GM11168 (cell line): ENCODE measurements at regions not wholly inside any gene's neighbourhood (a gene's known extent, or its start where the extent isn't known, plus 50 kb on each side); places are given as distances from the start of the nearest gene placed in this dataset.

ENCODE experiments used
- in situ Hi-C: fragments of 300-500 bp; cut with MboI; formaldehyde crosslinking; loops from one replicate; pipeline ENCODE4 v1.12.0; 2022; ENCODE audit warnings: low sequenced_read_pairs; ENCODE audit not compliant: unreplicated experiment

DNA sequence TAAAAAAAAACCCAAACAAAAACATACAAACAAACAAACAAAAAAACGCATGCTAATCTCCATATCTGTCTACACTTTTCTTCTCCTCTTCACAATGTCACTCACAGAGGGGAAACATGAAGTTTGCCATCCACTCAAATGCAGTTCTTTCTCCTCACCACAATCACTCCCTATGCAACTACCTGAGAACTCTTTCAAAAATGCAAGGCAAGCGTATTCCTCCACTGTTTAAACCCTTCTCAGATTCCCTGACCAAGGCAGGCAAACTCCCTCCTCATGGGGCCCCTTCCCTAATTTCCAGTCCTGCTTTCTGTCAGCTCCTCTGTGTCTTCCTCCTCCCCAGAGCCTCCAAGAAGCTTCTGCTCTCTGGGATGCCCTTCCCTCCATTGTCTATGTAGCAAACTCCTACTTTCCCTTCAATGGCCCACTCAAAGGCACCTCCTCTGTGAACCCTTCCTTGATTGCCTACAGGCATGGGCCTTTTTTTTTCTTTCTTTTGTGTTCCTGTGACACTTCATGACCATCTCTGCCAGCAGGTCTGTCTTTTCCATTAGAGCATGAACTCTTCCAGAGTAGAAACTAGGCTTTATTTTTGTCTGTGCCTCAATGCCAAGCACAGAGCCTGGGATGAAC lies 143.8 kb upstream of the SLC1A4 start:
- in situ Hi-C loops, result no loop called here

DNA sequence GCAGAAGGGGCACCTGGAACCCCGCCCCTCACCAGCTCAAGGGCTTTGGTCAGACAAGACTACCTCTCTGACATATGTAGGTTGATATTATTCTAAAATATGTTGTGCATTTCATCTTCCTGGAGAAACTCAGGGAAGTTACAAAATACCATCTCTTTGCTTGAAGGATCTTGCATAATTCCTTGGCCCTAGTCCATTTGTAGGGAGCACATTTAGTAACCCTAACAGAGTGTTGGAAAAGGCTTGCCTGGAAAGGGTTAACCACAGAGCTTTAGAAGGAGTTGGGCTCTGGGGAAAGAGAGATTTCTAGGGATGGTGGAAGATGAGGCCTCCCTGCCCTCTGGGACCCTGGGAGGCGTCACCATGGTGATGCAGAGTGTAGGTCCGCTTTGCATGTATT lies 143.0 kb upstream of the SLC1A4 start:
- in situ Hi-C loops, result no loop called here

DNA sequence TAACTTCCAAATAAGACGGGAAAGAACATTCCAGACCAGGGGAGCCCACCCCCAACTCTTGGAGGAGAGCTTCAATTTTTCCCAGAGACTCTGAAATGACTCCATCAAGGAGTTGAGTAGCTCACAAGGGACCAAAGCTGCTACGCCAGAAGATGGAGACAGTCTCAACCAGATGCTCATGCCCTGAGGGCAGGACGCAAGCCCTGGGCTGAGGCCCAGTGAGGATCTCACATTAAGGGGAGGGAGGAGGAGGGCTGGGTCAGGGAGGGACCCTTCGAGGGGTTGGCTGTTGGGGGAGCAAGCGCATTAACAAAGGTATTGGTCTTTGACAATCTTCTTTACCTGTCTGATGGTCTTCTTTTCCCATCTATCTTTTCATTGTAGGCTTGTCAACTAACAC lies 141.3 kb upstream of the SLC1A4 start:
- in situ Hi-C loops, result no loop called here

DNA sequence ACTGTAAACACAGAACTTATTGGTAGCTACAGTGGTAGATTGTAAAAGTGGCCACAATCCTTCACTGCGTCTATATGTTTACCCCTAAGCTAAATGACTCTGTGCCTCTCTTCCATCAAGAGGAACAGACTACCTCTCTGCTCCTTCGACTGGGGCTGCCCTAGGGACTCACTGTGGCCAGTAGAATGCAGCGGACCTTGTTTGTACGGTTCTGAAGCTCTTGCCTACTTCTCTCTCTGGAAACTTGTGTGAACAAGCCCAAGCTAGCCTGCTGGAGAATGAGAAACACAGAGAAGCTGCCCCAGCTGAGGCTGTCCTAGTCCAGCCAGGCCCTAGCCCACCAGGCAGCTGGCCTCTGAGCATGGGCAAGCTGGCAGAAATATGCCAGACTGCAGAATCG lies 140.8 kb upstream of the SLC1A4 start:
- in situ Hi-C loops, result no loop called here

DNA sequence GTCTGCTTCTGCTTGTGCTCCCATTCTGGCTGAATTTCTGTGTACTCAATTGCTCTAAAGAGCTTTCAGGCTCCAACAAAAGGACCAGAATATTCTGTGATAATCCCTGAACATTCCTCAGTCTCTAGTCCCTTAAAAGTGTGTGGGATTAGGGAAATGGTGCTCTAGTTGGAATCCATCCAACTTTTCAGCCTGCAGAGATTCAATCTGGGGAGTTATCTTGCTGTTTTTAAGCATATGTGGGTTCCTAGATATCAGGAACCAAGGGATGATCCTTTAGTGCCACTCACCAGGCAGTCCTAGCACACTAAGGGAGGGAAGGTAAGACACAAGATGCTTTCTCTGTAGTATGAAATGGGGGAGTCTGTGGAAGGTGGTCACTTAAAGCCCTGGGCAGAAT lies 140.3 kb upstream of the SLC1A4 start:
- in situ Hi-C loops, result no loop called here

DNA sequence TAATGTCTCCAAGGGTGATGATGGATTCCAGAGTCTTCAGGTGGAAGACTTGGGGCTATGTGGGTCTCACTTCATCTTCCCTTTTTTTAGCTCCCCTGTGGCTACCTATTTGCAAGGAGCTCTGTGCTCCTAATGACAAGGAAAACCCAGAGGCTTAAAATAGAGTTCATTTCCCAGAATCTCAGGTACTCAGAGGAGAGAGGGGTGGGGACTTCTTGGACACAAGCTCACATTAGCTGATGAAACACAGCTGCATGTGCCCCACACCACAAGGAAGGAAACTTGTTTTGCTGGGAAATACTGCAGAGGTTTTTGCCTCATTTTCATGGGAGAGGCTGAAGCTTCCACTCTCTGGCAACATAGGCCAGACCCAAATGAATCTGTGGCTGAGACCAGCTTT lies 138.6 kb upstream of the SLC1A4 start:
- in situ Hi-C loops, result no loop called here

DNA sequence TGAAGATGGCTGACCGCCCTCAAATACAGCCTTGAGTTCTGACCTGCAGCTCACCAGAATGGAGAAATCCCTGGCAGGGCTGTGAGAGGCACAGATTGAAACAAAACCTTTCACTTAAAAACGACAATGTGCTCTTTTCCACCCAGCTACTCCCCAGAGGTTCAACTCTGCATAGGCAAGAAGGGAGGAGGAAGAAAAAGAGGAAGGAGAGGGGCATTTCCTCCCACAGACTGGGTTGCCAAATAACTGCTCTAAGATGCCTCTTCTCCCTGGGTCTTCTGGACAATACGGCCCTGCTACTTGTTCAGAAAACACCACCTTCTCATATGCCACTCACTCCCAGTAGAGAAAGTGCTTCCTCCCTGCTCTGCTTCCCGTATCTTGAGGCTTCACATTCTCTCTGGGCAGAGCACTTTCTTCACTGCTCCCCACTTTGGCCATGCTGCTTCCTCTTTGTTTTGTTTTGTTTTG lies 136.4 kb upstream of the SLC1A4 start:
- in situ Hi-C loops, result no loop called here

DNA sequence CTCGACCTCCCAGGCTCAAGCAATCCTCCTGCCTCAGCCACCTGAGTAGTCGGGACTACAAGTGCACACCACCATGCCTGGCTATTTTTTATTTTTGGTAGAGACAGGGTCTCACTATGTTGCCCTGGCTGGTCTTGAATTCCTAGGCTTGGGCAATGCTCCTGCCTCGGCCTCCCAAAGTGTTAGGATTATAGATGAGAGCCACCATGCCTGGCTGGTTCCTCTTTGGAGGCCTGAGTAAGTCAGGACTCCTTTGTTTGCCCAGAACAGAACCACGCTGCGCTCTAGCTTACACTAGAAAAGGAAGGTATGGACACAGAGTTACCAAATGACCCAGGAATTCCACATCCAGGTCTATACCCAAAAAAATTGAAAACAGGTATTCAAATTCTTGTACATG lies 135.9 kb upstream of the SLC1A4 start:
- in situ Hi-C loops, result no loop called here

DNA sequence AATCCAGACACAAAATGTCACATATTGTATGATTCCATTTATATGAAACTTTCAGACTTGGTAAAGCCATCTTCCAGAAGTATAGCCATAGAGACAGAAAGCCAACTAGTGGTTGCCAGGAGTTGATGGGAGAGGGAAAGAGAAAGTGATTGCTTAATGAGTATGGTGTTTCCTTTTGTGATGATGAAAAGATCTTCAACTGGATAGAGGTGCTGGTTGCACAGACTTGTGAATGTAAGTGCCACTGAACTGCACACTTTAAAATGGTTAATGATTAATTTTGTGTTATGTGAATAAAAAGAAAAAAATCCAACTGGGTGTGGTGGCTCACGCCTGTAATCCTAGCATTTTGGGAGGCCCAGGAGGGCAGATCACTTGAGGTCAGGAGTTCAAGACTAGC lies 135.3 kb upstream of the SLC1A4 start:
- in situ Hi-C loops, result no loop called here

DNA sequence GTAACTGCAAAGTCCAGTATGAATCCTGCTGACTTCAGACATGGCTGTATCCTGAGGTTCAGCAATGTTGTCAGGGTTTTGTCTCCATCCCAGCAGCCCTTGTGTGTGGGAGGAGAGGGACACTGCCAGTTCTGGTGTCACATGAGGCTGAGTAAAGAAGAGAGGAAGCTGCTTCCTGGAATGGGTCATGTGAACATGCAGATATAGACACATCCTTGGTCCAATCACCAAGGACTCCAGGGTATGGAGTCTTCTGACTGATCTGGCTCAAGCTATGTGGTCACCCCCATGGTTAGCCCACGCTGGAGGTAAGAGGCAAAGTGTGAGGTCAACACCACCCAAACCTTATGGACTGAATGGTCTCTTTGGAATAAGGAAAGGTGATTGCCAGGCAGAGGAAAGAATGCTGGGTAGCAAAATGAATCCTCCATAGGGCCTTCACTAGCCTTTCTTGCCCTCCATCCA lies 134.4 kb upstream of the SLC1A4 start:
- in situ Hi-C loops, result no loop called here

DNA sequence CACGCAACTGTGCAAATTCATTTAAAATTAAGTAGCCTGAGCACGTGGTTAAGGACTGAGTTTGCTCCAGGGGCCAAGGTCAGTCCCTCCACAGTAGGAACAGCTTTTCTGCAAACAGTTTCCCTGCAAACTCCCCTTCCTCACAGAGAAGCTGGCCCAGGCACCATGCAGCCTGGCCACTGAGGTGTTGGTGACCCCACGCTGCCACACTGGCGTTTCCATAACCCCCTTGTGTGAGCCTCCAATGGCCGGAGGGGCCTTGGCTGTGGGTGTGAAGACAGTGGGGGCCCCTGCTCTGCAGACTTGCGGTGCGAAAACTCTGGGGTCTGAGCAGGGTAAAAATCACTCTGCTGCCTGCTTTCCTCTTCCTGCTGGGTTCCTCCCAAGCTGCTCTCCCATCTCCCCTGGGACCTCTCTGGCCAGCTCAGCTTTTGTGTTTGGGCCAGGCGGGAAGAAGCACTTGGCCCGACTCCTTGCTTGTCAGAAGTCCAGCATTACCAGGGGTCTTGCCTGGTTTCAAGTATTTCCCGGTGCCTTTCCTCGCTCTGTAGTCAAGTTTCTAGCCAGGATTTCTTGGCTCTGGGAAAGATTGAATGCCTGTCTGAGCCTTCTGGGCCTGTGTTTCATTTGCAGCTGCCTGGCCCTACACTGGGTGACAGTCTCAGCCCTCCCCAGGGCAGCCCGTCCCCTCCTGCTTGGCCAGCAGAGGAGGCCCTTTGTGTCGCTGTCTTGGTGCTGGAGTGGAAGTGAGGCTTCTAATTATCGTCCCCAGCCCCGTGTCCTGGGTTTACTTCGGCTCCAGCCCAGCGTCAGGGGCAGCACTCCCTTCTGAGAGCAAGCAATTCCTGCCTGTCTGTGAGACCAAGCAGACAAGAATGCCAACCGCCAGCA lies 131.4 kb upstream of the SLC1A4 start:
- in situ Hi-C loops, result no loop called here

DNA sequence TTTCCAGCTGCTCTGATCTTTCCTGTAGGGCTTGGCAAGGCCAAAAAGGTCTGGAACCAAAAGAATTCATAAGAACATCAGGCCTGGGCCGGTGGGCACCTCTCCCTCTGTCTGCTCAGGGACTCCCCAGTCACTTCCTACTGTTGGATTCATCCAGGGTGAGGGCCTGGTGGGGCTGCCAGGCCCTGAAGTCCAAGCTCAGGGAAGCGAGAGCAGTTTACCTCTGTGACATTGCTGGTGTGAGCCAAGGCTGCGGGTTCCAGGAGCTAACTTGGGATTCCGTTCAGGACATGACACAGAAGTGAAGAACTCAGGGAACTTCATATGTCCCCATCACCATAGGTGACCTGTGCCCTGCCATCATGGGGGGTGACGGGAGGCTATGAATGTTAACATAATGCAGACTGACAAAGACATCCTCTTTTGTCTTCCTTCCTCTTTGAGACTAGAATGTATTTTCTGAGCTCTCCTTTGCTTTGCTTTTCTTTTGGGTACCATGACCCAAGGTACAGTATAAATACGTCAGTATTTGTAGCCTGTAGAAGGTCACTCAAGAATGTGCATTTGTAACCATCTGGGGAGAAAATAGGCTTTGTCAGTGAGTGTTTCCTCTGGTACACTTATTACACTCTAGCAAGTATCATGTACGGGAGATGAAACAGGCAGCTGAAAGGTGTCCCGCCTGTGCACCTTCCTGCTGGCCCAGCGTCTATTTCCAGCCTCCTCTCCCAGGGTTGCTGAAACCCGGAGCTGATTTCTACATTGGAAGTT lies 130.5 kb upstream of the SLC1A4 start:
- in situ Hi-C loops, result no loop called here

DNA sequence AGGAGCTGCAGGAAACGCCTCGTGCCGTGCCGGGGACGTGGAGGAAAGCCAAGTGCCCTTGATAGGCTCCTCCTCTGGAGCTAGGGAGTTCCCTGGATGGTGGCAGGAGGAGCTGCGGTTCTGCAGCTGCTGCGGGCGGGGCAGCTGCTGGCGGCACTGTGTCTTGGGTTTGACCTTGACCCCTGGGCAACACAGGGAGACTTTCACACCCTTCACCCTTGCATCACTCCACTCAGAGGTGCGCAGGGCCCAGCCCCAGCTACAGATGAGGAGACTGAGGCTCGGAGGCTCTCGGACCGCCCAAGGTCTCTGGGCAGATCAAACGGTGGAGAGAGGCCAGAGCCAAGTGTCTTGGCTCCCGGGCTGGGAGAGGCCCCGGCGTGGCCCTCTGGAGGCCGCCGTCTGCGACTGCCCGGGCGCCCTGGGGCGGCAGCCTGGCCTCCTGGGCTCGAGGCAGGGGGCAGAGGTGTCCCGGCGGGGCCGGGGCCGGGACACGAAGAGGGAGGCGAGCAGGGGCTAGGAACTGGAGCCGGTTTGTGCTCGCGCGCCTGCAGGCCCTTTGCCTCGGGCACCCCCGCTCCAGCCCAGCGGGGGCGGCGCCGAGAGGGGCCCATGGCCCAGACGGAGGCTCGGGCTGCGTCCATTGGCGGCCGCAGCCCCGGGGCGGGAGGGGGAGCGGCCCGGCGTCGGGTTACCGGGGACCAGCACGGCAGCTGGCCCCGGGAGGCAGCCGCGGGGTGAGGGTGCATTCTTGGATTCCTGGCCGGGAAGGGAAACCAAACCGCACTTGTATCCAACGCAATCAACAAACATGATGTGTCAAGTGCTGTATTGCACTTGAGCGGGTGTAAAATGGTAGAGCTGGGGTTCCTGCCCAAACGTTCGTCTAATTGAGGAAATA lies 129.6 kb upstream of the SLC1A4 start:
- in situ Hi-C loops, result loop anchor here (5.0 kb wide), 1 partner anchor 262 kb away; no protein-coding TSS in a partner anchor

DNA sequence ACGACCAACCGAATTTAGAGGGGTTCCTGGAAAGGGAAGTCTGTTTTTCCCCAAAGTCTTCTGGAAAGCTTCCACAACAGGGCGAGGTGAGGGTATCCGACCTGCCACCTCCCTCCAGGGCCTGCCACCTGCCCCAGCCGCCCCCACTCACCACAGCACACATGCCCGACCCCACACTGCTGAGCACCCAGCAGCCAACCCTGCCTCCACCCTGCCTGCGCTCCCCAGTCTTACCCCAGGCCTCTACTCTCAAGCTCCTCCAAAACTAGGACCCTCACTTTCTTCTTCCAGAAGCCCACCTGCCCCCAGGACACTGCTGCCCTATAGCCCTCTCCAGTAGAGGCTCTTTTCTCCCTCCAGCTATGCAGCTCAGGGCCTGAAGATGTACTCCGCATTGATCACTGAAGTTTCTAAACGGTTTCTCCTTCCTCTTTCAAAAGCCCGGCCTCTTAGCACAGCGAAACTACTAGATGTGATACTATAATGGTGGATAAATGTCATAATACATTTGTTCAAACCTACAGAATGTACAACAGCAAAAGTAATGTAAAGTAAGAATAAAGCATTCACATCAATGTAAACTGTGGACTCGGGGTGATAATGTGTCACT lies 128.8 kb upstream of the SLC1A4 start:
- in situ Hi-C loops, result loop anchor here (5.0 kb wide), 1 partner anchor 263 kb away; no protein-coding TSS in a partner anchor

DNA sequence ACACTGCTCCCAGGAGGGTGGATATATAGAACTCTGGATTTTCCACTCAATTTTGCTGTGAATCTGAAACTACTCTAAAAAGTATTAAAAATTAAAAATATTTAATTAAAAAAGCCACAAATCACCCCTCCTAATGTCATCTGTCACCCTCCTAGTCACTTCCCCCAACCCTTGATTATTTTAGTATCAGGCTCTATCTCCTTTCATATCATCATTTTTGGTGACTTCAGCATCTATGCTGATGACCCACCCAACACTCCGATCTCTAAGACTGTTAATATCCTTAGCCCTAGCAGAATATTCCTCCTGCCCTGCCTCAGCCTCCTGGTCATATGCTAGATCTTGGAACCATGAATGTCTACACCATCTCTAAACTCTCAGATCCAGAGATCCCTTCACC lies 128.3 kb upstream of the SLC1A4 start:
- in situ Hi-C loops, result loop anchor here (5.0 kb wide), 1 partner anchor 264 kb away; no protein-coding TSS in a partner anchor

DNA sequence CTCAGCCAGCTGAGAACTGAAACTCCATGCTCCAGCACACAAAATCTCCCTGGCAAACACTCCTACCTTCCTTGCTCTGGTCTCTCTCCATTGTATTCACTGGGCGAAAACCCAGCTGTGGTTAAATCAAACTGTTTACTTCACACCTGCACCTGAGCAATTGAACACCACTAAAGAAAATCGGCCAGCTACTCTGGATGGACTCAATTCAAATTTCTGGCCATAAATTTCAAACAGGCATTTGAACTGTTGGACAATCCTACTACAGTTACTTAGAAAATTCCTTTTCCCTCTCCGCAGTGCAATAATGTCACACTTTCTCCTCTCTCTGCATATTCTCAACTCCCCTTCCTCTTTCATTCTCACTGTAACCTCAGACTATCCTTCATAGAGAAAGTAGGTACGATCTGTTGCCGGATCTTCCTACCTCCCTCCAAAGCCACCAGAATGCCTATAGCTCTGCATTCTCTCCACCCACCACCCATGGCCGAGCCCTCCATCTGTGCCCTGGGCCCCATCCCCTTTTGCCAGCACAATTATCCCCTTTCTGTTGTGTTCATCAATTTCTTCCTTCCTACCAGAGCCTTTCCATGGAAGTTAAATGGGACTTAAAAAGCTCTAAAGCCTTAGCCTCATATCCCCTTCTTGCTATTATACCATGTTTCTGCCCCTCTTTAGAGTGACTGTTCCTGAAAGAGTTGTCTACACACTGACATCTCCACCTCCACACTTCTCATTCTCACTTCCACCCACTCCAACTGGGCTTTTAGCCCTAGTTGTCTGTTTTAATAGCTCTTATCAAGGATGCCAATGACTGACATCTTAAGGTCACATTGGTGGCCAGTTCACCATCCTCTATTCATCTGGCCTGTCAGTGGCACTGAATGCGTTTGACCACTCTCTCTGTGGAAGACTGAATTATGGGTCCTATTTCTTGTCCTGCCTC lies 127.5 kb upstream of the SLC1A4 start:
- in situ Hi-C loops, result loop anchor here (5.0 kb wide), 1 partner anchor 264 kb away; no protein-coding TSS in a partner anchor

DNA sequence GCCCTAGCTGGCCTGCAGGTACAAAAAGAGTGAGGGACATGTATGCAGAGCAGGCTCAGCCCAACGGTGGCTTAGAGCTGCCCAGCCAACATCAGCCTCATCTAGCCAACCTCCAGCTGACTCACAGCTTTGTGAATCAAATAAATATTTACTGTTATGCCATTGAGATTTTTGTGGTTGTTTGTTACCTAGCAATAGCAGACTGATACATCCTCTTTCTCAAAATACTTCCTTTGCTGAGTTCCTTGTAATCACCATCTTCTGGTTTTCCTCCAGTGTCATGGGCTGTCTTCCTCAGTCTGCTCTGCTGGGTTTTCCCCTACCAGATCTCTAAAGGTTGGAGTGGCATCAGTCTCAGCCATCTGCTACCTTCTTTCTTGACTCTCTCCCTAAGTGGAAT lies 126.6 kb upstream of the SLC1A4 start:
- in situ Hi-C loops, result loop anchor here (5.0 kb wide), 1 partner anchor 265 kb away; no protein-coding TSS in a partner anchor
